ENCODE measurements at regions not wholly inside any gene's neighbourhood (a gene's known extent, or its start where the extent isn't known, plus 50 kb on each side); places are given as distances from the start of the nearest gene placed in this dataset.

DNA sequence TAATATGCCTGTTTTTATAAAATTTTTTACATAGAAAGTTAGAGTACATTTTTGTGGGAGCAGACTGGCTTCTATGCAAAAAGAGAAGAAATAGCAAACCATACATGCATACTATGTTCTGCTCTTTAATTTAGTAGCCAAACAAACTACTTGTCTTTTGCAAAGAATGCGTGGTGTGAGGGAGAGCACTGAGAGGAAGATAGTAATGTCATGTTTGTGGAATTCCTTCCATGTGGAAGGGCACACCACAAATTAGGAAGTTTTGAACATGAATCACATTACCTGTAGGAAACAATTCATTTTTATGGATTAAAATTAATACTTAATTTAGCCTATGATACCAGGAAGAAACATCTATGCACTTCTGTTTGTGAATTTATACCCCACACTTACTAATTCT is 1529.1 kb upstream of the ADGRL3 start:
- TF ChIP-seq CTCF (IDR thresholded peaks at IDR 0.05; ENCODE audit: control extremely low read depth in 1 of 3, insufficient read depth in 1 of 3, low read depth in 1 of 3, low read length in 3 of 3), result no peak
- no peak for TF ChIP-seq RAD21 (IDR thresholded peaks at IDR 0.05 in 1 of 2, conservative IDR thresholded peaks at IDR 0.05 in 1 of 2; ENCODE audit: low read depth in 2 of 2, low read length in 2 of 2)
- TF ChIP-seq CBX8 (IDR thresholded peaks at IDR 0.05; ENCODE audit: borderline replicate concordance, low read depth, low read length), result no peak
- TF ChIP-seq RBBP5 (IDR thresholded peaks at IDR 0.05; ENCODE audit: borderline replicate concordance, low read depth, low read length), result no peak
- no peak for TF ChIP-seq JUND (IDR thresholded peaks at IDR 0.05; ENCODE audit: low read length)
- no peak for TF ChIP-seq SRF (IDR thresholded peaks at IDR 0.05; ENCODE audit: low read depth, low read length)
- no peak for TF ChIP-seq SAP30 (IDR thresholded peaks at IDR 0.05; ENCODE audit: insufficient read depth, insufficient replicate concordance, low read length)
- TF ChIP-seq POLR2A (IDR thresholded peaks at IDR 0.05; ENCODE audit: control extremely low read depth in 1 of 2, low read depth in 2 of 2, low read length in 2 of 2), result no peak
- TF ChIP-seq CEBPB (IDR thresholded peaks at IDR 0.05; ENCODE audit: low read depth, low read length), result no peak
- no peak for TF ChIP-seq MAFK (IDR thresholded peaks at IDR 0.05; ENCODE audit: low read depth, low read length)
- TF ChIP-seq EZH2 (IDR thresholded peaks at IDR 0.05; ENCODE audit: low read depth, low read length, severe bottlenecking), result no peak
- TF ChIP-seq, protein P1, sequence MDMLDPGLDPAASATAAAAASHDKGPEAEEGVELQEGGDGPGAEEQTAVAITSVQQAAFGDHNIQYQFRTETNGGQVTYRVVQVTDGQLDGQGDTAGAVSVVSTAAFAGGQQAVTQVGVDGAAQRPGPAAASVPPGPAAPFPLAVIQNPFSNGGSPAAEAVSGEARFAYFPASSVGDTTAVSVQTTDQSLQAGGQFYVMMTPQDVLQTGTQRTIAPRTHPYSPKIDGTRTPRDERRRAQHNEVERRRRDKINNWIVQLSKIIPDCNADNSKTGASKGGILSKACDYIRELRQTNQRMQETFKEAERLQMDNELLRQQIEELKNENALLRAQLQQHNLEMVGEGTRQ (IDR thresholded peaks at IDR 0.05; ENCODE audit: low read length), result no peak
